D341Med (cell line): ENCODE measurements at regions not wholly inside any gene's neighbourhood (a gene's known extent, or its start where the extent isn't known, plus 50 kb on each side); places are given as distances from the start of the nearest gene placed in this dataset.
"Not testable (repeated sequence)": the region's sequence is repeated elsewhere in the genome, so short reads cannot be mapped to it uniquely, and the experiment has no call there.

Experiments used
- DNase-seq: peaks from one replicate; pipeline ENCODE4 v3.0.0; 2012; ENCODE audit warnings: low spot score

DNA sequence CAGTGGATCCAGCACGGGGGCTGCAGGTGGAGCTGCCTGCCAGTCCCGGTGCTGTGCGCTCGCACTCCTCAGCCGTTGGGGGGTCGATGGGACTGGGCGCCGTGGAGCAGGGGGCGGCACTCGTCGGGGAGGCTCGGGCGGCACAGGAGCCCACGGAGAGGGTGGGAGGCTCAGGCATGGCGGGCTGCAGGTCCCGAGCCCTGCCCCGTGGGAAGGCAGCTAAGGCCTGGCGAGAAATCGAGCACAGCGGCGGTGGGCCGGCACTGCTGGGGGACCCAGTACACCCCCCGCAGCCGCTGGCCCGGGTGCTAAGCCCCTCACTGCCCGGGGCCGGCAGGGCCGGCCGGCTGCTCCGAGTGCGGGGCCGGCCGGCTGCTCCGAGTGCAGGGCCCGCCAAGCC lies 52.3 kb upstream of the MARK1 start:
- DNase-seq, result not testable (repeated sequence)

DNA sequence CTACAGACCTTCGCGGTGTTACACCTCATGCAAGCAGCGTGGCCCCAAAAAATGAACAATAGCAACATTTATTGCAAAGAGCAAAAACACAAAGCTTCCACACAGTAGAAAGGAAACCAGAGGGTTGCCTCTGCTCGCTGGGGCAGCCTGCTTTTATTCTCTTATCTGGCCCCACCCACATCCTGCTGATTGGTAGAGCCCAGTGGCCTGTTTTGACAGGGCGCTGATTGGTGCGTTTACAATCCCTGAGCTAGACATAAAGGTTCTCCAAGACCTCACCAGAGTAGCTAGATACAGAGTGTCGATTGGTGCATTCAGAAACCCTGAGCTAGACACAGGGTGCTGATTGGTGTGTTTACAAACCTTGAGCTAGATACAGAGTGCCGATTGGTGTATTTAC lies 52.8 kb upstream of the MARK1 start:
- not testable (repeated sequence) for DNase-seq

DNA sequence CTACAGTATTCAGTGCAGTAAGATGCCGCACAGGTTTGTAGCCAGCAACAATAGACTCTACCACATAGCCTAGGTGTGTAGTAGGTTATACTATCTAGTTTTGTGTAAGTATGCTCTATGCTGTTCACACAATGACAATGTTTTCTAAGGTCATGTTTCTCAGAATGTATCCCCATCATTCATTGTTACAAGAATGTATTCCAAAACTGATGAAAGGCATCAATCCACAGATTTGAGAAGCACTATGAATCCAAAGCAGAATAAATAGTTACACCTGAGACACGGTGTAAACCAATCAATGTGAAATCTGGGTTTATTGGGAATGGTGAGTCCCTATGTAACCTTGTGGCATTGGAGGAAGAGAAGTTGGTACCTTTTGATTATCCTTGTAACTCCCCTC lies 54.5 kb upstream of the MARK1 start:
- DNase-seq, result no peak

DNA sequence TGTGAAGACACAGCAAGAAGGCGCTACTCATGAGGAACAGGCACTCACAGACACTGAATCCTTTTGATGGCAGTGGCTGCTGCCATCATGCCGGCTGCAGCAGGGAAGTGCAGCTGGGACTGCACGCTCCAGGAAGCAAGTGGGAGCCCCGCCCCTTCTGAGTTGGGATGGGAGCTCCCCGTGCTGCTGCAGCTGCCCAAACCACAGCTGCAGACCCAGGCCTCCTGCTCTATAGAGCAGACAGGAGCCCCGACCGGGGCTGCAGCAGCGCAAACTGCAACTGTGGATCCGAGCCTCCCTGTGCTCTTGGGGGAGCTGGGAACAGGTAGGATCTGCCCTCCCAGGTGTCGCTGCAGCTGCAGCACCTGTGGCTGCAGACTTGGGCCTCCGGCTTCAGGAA lies 65.2 kb upstream of the MARK1 start:
- DNase-seq, result no peak

DNA sequence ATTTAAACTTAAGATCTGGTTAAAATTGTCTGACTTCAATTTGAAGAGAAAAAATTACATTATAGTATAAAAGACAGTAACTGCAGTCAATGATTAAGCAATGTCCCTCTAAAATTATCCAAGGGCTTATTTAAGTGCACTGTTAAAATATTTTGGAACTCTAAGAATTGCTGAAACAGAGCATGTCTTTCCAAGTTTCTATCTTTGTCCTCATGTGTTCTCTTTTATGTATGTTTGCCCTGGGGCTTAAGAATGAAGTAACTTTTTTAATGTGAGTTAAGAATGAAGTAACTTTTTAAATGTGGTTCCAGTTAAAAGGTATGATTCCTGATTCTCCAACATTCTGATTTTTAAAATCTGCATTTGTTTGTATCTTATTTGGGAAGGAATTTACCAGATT lies 69.0 kb upstream of the MARK1 start:
- DNase-seq, result no peak

DNA sequence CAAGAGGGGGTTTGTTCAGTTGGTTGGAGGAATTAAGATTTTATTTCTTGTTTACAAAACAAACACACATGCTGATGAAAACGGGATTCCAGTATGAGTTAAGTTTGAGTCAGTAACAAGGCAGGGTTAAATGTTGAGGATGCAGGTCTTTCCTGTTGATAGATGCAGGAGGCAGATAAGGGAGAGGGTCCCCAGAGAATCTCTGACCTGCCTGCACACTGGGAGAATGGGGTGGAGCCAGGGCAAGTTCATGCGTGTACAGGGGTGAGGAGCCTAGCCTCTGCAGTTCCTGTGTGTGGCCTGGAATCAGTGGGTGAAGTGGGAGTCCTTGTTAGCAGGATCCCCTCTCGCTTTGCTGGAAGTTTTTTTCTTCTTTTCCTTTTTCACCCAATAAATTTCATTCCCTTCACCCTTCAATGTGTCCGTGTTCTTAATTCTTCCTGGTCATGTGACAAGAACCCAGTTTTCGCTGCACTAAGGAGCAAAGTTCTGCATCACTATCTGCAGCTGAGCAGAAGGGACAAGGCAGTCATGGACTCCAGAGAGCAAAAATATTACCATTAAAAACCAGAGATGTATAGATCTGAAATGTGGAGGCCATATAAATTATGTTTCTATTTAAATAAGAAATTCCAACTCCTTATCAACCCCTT lies 69.9 kb upstream of the MARK1 start:
- no peak for DNase-seq

DNA sequence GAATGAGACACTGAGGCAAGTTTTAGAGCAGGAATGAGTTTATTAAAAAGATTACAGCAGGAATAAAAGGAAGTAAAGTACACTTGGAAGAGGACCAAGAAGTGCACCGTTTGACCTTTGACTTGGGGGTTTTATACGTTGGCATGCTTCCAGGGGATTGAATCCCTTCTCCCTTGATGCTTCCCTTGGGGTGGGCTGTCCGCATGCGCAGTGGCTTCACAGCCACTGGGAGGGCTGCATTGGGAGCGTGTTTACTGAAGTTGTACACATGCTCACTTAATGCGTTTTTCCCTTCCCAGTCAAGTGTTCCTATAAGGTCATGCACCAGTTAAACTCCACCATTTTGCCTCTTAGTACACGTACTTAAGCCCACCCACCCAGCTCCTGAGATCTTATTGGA lies 72.4 kb upstream of the MARK1 start:
- DNase-seq, result no peak

DNA sequence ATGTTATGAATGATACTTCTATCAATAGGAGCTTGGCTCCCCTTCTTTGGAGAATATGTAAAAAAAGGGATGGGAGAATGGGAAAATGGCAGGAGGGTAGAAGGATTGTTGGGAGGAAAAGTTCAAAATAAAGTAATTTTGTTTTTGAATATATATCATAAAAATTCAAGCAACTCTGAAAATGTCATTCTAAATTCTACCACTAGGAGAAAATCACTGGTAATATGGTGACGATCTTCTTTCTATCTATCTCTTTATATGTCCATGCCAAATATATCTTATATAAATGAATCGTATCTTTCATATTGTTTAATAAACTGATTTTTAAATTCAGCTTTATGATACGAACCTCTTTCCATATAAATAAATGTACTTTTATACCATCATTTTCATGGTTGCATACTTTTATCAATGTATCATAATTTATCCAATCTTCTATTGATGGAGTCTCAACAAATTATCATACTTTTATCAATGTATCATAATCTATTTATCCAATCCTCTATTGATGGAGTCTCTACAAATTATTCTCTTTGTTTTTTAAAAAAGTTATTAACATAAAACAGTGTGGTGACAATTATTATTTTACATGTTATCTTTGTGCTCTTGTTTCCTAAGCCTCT lies 73.7 kb upstream of the MARK1 start:
- no peak for DNase-seq

DNA sequence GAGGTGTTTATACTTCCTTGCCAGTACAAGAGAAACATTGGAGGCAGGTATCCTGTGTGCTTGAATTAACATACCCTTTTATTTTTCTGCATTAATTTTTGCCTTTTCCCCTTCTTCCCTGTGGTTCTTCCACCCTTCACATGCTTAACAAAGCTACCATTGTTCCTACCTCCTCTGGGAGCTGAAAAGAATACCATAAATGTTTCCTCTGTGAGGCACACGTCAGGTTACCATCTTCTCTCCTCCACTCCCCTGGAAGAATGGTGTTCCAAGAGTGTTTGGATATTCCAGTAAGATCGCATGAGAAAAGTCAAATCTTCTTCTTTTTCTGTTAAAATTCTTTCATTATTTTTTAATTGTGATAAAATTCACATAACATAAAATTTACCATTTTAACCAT lies 74.6 kb upstream of the MARK1 start:
- no peak for DNase-seq

DNA sequence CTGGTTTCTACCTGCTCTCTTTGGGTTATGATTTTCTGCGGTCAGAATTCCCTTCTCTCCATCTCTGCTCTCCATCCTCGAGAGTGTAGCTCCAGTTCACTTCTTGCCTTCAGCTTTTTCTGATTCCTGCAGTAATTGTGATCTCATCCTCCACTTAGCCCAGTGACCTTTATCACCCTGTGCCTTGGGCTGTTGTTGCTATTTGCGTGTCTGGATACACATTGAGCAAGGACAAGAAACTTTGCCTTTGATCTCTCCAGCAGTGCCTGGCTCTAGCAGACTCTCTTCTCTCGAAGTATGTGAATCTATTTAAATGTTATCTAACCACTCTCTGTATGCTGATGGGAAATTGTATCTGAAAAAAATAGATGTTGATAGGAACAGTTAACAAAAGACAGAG lies 76.4 kb upstream of the MARK1 start:
- no peak for DNase-seq

DNA sequence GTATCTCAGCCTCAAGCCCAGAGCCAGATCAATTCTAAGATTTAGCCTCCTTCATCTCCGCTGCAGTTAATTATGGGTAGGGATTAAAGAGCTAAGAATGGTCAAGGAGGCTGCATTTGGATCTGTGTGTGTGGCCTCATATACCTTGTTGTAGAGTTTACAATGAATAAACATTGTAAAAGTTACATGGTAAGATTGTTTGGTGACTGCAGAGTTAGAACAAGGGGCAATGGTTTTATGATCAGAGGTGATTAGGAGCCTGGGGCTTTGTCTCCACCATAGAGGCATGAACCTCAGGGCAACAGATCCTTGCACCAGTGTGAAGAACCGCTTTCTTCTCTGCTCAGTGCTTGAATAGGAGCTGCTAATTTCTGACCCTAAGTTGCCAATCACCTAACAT lies 77.0 kb upstream of the MARK1 start:
- no peak for DNase-seq

DNA sequence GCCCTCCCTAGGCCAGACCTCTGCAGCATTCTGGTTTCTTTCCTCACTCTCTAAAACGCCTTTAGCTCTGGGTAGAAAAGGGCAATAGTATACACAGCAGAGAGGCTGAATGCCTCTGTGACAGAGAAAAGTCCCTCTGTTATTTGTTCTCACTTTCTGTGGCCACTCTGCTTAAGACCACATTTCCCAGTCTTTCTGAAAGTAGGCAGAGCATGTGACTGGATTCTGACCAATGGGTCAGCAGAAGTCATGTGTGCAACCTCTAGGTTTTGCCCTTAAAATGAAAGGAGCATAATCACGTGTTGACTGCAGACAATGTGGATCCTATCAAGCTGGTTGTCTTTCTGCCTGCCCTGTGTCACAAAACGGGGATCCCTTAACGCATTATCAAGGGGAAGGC lies 79.7 kb upstream of the MARK1 start:
- no peak for DNase-seq

DNA sequence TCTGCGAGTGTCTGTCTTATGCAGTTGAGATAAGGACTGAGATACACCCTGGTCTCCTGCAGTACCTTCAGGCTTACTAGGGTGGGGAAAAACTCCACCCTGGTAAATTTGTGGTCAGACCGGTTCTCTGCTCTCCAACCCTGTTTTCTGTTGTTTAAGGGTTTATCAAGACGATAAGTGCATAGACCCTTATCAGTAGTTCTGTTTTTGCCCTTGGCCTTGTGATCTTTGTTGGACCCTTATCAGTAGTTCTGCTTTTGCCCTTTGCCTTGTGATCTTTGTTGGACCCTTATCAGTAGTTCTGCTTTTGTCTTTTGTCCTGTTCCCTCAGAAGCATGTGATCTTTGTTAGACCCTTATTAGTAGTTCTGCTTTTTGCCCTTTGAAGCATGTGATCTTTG lies 83.3 kb upstream of the MARK1 start:
- not testable (repeated sequence) for DNase-seq

DNA sequence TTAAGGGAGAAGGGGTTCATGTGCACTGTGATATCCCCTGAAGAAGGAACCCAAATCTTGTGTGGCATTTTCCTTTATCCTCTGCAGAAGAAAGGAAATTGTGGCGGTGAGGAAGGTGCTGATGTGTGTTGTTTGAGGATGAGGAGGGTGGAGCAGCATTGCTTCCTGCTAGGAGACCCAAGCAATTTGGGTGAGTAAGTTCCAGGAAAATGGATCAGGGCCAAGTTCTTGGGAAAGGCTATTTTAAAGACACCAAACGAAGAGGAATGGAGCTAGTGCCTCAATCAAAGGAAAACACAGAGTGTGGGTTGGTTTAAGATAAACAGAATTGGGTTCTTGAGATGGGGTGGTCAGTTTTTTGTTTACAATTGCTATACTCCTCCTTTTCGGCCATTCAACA lies 86.7 kb upstream of the MARK1 start:
- DNase-seq, result no peak

DNA sequence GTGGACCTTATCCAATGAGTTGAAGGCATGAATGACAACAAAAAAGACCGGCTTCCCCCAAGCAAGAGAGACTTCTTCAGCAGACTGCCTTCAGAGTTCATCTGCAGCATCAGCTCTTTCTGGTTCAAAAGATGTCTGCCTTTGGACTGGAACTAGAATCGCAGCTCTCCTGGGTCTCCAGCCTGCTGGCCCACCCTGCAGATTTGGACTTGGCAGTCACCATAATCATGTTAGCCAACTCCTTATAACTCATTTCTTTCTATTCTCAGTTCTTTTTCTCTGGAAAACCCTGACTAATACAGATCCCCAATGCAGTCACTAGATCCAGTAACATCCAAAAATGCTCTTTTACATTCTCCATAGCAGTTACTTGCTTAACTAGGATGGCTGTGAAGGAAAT lies 89.2 kb upstream of the MARK1 start:
- no peak for DNase-seq

DNA sequence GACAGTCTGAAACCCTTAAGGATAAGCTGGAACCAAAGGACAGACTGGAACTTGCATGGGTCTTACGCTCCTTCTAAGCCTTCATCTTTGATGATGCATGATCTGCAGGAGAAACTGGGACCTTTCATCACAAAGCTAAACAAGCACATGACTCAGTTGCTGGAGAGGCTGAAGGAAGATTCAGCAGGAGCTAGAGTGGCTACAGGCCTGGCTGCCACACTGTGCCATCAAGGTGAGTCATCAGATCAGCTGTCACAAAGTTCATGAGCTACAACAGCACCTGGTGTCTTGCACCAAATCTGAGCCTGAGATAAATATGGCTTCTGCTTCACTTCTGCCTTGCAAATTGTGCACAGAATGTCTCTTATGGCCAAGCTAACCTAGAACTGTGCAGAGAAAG lies 95.5 kb upstream of the MARK1 start:
- DNase-seq, result no peak

DNA sequence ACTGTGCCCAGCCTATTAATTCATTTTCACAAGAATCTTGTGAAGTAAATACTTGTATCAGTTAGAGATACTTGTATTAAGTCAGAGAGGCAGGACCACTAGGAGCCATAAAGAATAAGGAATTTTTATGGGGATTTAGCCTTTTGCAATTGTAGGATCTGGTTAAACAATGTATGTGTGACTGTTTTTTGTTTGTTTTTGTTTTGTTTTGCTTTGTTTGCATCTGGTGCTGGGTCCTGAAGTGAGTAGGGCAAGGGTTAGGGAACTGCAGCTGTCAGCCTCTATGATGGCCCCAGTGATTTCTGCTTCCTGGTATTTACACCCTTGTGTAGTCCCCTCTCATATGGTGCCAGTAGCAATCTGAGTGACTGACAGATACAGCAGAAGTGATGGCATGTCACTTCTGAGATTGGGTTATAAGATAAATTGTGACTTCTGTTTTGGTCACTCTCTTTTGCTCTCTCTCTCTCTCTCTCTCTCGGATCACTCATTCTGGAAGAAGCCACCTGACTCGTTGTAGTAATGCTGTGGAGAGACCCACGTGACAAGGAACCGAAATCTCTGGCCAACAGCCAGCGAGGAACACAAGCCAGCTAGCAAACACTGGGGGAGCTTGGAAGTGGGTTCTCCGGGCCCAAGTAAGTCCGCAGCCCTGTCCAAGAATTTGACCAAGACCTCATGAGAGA lies 96.2 kb upstream of the MARK1 start:
- no peak for DNase-seq

DNA sequence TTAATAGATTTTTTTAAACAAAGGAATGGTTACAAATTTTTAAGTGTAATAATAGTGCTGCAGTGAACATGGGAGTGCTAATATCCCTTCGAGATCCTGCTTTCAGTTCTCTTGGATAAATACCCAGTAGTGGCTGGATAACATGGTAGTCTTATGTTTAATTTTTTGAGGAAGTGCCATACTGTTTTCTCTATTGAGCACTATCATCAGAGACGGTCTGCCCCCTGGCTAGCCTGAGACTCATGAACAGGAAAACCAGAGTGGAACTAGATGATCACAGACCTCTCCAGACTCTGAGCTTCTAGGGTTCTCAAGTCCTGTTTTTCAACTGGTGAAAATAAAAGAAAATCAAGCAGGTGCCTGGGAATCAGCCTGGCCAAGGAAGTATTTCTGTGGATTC lies 97.3 kb upstream of the MARK1 start:
- DNase-seq, result no peak

DNA sequence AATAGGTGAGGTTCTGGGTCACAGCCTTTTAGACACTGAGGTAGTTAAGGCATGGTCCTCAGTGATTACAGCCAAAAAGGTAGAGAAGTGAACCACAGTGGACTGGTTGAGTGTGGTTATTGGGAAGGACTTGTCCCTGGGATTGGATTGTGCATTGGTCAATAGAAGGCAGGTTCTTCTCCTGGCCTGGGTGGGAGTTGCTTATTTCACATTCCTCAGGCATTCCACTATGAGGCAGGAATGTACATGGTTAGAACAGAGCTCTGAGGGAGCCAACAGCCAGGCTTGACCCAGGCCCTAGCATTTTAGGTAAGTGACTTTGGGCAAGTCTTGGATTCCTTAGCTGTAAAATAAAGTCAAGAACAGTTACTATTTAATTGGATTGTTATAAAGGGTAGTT lies 97.9 kb upstream of the MARK1 start:
- DNase-seq, result no peak

DNA sequence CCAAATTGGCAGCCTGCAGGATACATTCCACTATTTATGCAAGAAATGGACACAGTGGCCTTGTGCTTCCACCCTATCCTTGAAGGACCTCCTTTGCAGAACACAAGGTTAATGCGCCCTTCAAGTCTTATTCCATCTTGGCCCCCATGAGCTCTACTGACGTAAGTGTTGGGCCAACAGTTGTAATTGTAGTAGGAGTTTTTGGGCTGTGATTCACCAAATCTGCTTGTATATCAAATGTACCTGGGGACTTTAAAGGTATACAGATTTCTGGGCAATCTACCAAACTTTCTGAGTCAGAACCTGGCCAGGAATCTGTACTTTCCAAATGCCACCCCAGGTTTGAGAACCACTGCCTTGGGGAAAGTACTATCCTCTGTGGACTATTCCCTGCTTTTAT lies 100.9 kb upstream of the MARK1 start:
- no peak for DNase-seq

DNA sequence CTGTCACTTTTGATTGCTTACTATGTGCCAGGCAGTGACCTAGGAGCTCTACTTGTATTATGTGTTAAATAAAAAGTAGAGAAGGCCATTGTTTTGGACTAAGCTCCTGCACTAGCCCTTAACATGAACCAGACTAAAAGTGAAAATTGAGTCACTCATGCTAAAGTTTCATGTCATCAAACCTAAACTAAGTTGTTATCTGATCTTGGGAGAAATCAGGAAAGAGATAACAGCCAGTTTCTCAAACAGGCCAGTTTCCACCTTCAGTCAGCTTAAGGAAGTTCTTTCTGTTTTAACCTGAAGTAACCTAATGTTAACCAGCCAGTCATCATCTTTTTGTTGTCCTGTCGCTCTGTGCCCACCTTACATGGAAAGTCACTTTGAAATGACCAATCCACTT lies 102.1 kb upstream of the MARK1 start:
- no peak for DNase-seq

DNA sequence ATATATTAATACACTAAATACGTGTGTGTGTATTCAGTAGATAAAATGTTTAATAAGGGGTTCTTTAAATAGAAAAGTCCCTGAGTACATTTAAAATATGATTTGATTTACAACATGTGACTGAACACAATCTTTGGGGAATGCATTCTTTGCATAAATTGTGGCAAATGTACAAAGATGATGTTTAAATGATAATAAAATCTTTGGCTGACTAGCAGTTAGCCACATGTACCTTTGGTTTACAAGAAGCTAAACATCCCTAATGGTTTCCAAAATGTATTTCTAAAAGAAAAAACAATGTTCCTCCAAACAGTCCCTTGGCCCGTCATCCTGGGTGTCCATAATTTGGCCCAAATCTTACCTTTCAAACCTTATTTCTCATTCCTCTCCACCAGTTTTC lies 106.4 kb upstream of the MARK1 start:
- no peak for DNase-seq

DNA sequence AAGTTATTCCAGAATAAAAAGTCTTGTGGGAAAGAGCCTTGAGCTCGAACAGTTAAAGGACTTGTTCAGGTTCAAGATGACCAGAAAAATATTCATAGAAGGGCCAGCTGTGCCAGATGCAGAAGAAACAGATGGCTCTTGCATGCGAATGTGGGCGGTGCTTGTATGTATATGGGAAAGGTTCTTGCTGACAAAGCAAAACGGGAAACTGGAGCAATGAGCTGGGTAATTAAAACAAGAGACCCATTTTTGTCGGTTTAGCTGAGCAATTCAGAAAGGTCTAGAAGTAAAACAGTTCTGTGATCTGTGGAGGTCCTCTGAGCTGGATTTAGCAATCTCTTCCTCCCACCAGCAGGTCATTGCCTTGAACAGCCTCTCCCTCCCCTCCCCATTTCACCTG lies 107.2 kb upstream of the MARK1 start:
- DNase-seq, result no peak

DNA sequence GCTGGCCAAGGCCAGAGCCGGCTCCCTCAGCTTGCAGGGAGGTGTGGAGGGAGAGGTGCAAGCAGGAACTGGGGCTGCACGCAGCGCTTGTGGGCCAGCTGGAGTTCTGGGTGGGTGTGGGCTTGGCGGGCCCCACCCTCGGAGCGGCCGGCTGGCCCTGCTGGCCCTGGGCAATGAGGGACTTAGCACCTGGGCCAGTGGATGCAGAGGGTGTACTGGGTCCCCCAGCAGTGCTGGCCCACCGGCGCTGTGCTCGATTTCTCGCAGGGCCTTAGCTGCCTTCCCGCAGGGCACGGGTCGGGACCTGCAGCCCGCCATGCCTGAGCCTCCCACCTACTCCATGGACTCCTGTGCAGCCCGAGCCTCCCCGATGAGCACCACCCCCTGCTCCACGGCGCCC lies 115.6 kb upstream of the MARK1 start:
- not testable (repeated sequence) for DNase-seq
